ENCODE measurements at regions not wholly inside any gene's neighbourhood (a gene's known extent, or its start where the extent isn't known, plus 50 kb on each side); places are given as distances from the start of the nearest gene placed in this dataset.

DNA sequence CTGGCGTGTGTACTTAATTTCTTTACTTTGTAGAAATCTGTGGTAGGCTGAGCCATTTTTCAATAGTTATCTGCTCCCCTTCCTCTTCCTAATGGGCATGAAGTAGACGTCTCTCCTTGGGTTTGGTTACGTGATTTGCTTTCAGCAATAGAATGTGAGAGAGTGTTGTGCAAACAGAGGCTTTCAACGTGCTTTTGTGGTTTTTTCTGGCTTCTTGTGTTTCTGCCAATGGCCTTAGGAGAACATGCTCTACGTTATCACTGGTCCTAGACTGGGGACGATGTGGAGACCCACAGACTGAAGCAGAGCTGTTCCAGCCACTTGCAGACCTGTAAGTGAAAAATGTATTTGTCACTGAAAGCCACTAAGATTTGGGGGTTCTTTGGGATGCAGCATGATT, 107.2 kb upstream of the NPTX2 start:
- WGBS, 2 donors: 32 to 37% methylated on average over 6 of the region's 6 CpGs
- intact Hi-C loops (cut with DNase I): no loop called here
- Histone ChIP-seq H3K4me1 (no peaks in the 10 kb centered on the region), H3K27ac (no peak overlapping the region), H3K9me3 (no peaks in the 10 kb centered on the region), H3K27me3 (no peaks in the 10 kb centered on the region), H3K36me3 (no peaks in the 10 kb centered on the region), H3K4me3 (no peak overlapping the region)
- DNase-seq: no peak
- no peak for TF ChIP-seq POLR2A (IDR thresholded peaks at IDR 0.05)
- TF ChIP-seq, protein P1, sequence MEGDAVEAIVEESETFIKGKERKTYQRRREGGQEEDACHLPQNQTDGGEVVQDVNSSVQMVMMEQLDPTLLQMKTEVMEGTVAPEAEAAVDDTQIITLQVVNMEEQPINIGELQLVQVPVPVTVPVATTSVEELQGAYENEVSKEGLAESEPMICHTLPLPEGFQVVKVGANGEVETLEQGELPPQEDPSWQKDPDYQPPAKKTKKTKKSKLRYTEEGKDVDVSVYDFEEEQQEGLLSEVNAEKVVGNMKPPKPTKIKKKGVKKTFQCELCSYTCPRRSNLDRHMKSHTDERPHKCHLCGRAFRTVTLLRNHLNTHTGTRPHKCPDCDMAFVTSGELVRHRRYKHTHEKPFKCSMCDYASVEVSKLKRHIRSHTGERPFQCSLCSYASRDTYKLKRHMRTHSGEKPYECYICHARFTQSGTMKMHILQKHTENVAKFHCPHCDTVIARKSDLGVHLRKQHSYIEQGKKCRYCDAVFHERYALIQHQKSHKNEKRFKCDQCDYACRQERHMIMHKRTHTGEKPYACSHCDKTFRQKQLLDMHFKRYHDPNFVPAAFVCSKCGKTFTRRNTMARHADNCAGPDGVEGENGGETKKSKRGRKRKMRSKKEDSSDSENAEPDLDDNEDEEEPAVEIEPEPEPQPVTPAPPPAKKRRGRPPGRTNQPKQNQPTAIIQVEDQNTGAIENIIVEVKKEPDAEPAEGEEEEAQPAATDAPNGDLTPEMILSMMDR (IDR thresholded peaks at IDR 0.05): no peak

DNA sequence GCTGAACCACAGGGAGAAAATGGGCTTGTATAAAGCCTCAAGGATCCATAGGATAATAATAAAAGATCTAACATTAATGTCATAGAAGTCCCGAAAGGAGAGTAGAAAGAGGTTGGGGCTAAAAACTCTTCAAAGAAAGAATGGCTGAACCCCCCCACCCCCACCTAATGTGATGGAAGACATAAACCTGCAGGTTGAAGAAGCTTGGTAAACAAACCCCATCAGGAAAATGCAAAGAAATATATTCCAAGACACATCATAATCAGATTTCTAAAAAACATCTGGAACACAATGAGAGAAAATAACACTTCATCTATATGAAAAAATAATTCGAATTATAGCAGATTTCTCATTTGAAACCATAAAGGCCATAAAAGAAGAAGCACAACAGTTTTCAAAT, 105.6 kb upstream of the BAIAP2L1 start:
- H3K9me3 ChIP-seq: no peaks in the 10 kb centered on the region
- no peaks in the 10 kb centered on the region for H3K4me1 ChIP-seq
- H3K4me3 ChIP-seq: no peak overlapping the region
- 79 to 89% methylated on average over 2 of the region's 2 CpGs for WGBS, 2 donors
- TF ChIP-seq, protein P1 (IDR thresholded peaks at IDR 0.05): no peak
- TF ChIP-seq POLR2A (IDR thresholded peaks at IDR 0.05): no peak
- DNase-seq: no peak
- H3K27ac ChIP-seq: no peak overlapping the region
- H3K36me3 ChIP-seq: no peaks in the 10 kb centered on the region
- intact Hi-C loops (cut with DNase I): no loop called here
- H3K27me3 ChIP-seq: peaks cover 0 to 4% (median 0%) of the 10 kb centered on the region in 4 donors

DNA sequence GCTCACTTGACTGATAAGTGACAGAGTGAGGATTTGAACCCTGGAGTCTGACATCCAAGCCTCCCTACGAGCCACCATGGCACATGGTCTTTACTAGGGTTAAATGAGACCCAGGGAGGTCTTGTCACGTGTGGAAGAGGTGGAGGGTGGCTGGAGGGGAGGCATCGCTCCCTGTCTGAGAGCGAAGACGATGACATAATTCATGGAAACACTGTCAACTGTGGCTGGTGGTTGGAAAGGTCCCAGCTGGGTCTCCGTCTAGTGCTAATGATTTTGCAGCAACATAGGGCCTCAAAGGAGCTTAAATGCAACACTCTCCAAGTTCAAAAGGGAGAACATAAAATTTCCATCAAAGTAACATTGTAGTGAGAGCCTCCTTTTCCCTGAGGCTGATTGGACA, 99.9 kb upstream of the BAIAP2L1 start:
- no peak for DNase-seq
- peaks cover 0 to 4% (median 0%) of the 10 kb centered on the region in 4 donors for H3K27me3 ChIP-seq
- peaks cover 0 to 22% (median 18%) of the 10 kb centered on the region in 3 donors for H3K9me3 ChIP-seq
- no peaks in the 10 kb centered on the region for H3K4me1 ChIP-seq
- 46 to 59% methylated on average over 6 of the region's 6 CpGs for WGBS, 2 donors
- TF ChIP-seq, protein P1 (IDR thresholded peaks at IDR 0.05): no peak
- TF ChIP-seq POLR2A (IDR thresholded peaks at IDR 0.05): no peak
- intact Hi-C loops (cut with DNase I): no loop called here
- no peaks in the 10 kb centered on the region for H3K36me3 ChIP-seq
- H3K27ac ChIP-seq: no peak overlapping the region
- no peak overlapping the region for H3K4me3 ChIP-seq

DNA sequence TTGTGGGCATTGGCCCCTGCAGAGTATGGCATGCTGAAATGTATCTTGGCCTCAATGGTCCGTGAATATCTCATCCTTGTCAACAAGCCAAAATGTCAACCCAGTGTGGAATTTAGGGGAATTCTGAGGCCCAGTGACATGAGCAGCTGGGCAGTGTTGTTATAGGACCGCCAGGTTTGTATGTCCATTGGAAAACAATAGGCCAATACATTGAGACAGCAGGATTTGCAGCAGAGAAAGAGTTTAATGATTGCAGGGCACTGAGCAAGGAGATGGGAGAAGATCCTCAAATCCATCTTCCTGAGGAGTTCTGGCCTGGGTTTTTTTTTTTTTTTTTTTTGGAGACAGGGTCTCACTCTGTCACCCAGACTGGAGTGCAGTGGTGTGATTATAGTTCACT, 95.7 kb upstream of the BAIAP2L1 start:
- Histone ChIP-seq H3K4me1 (no peaks in the 10 kb centered on the region), H3K9me3 (peaks cover 0 to 22% (median 18%) of the 10 kb centered on the region in 3 donors), H3K27ac (no peak overlapping the region), H3K4me3 (no peak overlapping the region), H3K36me3 (no peaks in the 10 kb centered on the region), H3K27me3 (no peaks in the 10 kb centered on the region)
- WGBS, 2 donors: 59 to 75% methylated on average over 2 of the region's 2 CpGs
- TF ChIP-seq, protein P1 (IDR thresholded peaks at IDR 0.05): no peak
- no peak for TF ChIP-seq POLR2A (IDR thresholded peaks at IDR 0.05)
- intact Hi-C loops (cut with DNase I): no loop called here
- no peak for DNase-seq

DNA sequence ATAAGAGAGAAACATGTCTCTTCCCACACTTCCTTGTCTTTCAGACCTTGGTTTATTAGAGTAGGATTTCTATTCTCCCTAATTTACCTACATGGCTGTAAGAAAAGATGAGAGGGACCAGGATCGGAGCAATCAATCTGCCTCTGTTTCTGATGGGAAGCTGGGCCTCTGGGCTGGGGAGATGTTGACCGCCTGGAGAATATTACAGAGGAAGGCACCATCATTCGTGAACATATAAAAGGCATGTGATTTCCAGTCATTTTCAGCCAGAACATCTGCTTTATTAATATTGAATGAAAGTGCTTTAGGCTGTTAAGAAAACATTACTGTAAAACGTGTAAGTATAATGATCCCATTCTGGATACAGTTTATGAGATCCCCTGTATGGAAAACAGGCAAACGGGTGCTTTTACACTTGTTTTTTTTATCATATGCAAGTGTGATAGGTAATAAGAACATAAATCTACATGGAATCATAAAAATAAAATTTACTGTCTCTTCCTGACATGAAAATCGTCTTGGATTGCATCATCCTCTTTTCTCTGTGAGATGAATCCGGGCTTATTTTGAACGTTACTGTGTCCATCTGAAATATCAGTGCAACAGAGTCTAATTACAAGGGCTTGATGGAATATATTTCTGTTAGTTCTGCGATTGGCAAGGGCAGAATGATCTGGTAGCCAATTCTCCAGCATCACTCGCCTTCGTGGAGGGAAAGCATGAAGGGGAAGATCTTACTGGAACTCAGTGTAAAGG, 94.5 kb upstream of the BAIAP2L1 start:
- Histone ChIP-seq H3K36me3 (no peaks in the 10 kb centered on the region), H3K9me3 (peaks cover 0 to 22% (median 18%) of the 10 kb centered on the region in 3 donors), H3K4me3 (no peak overlapping the region), H3K4me1 (no peaks in the 10 kb centered on the region), H3K27me3 (no peaks in the 10 kb centered on the region), H3K27ac (no peak overlapping the region)
- intact Hi-C loops (cut with DNase I): no loop called here
- no peak for TF ChIP-seq POLR2A (IDR thresholded peaks at IDR 0.05)
- TF ChIP-seq, protein P1 (IDR thresholded peaks at IDR 0.05): no peak
- 80 to 85% methylated on average over 10 to 11 of the region's 11 CpGs for WGBS, 2 donors
- DNase-seq: no peak
